ENCODE measurements at regions not wholly inside any gene's neighbourhood (a gene's known extent, or its start where the extent isn't known, plus 50 kb on each side); places are given as distances from the start of the nearest gene placed in this dataset.
"Not testable (repeated sequence)": the region's sequence is repeated elsewhere in the genome, so short reads cannot be mapped to it uniquely, and the experiment has no call there.

GRCh38 chr14:29370024-29370423, 557.6 kb downstream of the PRKD1 start:
- no peak for DNase-seq (ENCODE audit: low read depth)

- DNase-seq (ENCODE audit: low read depth) = no peak
Measured at GRCh38 chr14:29376237-29376636, 551.4 kb downstream of the PRKD1 start.

DNA sequence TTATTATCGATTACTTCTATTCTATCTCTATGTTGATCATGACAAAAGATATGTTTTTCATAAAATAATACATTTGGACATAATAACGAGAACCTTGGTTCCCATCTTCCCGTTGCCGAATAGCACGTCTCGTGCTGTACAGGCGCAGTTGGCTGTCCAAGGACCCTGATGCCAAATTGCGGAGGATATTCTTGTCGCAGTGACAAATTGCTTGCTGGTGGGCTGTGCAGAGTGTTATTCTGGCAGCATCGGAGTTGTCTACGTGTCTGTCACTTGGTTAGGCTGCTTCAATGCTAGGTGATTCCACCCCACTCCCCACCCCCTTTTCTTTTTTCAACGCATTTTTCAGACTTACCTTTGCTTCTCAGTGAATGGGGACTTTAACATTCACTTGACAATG, 546.8 kb downstream of the PRKD1 start:
- no peak for DNase-seq (ENCODE audit: low read depth)

DNA sequence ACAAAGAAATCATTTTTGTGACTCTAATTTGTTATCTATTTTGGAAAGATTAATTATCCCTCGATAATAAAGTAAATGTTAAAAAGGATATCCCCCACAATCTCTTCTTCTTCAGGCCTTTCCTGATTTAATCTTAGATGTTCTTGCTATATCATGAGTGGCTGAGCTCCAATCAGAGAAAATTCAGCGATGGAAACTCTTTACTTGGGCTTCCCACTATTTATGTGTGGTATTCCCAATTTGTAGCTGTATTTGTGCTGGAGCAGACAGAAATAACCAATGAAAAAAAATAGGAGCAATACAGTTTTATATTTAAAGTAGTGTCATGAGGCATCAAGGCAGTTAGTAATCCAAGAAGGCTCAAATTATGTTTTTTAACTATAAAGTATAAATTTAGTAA, 539.1 kb downstream of the PRKD1 start:
- DNase-seq (ENCODE audit: low read depth) = no peak

DNA sequence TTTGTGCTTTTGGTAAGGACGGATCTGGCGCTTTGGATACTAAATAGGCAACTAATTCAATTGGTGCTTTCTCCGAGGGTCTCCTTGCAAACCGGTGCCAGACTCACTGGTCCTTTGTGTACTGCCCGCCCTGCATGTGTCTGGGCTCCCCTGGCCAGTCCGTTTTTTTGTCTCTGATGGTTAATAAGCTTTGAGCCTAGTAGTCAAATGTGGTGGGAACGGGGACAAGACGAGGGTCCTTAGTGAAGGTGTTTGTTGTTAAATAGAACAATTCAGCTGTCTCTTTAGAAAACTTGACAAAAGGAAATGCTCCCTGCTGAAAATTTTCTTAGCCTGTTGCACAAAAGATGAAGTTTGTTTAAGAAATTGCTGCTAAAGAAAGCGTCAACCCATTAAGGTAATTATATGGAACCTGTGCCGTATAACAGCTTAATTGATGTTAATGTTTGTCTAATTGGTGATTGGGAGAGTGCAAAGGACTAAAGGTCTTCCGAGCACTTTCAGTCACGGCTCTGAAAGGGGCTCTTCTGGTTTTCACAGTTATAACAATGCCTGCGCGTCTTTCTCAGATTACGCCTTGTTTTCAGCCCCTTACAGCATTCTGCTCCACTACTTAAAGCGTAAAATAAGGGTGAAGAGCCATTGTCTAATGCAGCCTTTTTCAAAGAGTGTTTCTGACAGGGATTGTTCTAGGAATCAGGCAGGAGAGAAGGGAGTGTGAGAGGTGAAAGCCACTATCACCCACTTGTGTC, 537.4 kb downstream of the PRKD1 start:
- DNase-seq (ENCODE audit: low read depth) = no peak

- no peak for DNase-seq (ENCODE audit: low read depth)
Measured at GRCh38 chr14:29391231-29391630, 536.4 kb downstream of the PRKD1 start.

DNA sequence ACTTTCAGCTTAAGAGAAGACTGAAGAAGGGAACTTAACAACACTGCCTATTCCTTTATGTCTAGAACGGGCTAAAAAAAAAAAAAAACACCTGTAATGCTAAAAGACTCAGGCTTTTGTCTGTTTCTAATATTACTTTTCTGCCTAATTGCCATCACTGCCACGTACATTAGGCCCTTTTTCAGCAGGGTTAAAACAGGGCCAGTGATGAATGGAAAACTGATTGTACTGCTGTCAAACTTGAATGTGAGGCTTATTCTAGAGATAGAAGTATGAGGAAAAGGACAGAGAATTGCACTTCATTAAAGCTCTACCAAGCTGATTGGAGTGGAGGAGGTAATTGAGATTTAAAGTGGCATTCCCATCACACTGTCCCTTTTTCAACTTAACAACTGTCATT, 535.8 kb downstream of the PRKD1 start:
- no peak for DNase-seq (ENCODE audit: low read depth)

DNA sequence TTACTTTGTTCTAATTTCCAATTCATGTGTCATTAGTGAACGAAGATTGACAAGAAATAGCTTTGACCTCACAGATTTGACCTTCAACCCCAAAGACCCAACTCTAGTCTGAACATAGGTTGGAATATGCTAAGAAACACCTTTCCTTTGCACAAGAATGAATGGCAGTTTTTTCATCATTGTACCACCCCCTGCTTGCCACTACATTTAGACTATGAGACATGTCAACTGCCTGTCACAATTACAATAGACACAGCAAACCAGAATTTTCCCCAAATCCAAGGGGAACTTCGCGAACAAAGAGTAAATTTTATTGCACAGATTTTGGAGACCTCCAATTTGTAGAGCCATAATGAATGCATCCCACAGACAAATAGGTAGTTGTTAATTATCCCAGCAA, 535.4 kb downstream of the PRKD1 start:
- DNase-seq (ENCODE audit: low read depth) = no peak

- no peak for DNase-seq (ENCODE audit: low read depth)
Measured at GRCh38 chr14:29403091-29403490, 524.6 kb downstream of the PRKD1 start.

- DNase-seq (ENCODE audit: low read depth) = no peak
Measured at GRCh38 chr14:29410581-29410980, 517.1 kb downstream of the PRKD1 start.

- DNase-seq (ENCODE audit: low read depth) = not testable (repeated sequence)
Measured at GRCh38 chr14:29414931-29415330, 512.7 kb downstream of the PRKD1 start.

GRCh38 chr14:29419736-29420135, 507.9 kb downstream of the PRKD1 start:
- no peak for DNase-seq (ENCODE audit: low read depth)

- no peak for DNase-seq (ENCODE audit: low read depth)
Measured at GRCh38 chr14:29421156-29421728, 506.4 kb downstream of the PRKD1 start.

DNA sequence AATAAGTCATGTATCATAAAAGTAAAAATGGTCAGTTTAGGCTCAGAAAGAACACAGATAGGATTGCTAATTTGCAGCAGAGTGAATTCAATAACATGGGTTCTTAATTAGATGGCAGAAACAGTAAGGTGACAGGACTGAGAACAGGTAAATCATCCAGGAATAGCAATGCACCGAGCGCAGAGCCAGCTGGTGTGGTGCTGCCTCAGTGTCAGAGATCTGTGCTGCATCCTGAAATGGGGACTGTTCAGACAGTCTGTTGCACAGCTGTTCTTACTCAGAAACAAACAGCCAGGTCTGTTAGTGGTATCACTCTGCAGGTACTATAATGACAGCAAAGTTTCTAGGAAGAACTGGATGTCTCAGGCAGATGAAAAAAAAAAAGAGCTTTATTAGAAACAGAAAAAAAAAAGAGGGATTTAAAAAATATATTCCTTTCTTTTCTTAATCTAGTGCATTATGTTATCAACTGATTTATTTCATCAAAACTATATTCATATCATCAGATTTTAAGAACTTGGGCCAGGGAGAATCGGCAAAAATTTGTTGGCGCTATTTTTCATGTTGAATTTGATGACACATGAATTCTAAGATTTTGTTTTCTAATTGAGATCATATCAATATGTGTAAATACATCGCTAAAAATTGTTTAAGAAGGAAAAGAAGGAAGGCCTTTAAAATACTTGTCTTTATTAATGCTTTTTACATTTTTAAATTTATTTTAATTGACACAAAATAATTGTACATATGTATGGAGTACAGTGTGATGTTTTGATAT, 501.8 kb downstream of the PRKD1 start:
- DNase-seq (ENCODE audit: low read depth) = no peak

GRCh38 chr14:29442696-29443095, 485.0 kb downstream of the PRKD1 start:
- DNase-seq (ENCODE audit: low read depth) = peak; percentile 76

- no peak for DNase-seq (ENCODE audit: low read depth)
Measured at GRCh38 chr14:29444216-29444615, 483.4 kb downstream of the PRKD1 start.

DNA sequence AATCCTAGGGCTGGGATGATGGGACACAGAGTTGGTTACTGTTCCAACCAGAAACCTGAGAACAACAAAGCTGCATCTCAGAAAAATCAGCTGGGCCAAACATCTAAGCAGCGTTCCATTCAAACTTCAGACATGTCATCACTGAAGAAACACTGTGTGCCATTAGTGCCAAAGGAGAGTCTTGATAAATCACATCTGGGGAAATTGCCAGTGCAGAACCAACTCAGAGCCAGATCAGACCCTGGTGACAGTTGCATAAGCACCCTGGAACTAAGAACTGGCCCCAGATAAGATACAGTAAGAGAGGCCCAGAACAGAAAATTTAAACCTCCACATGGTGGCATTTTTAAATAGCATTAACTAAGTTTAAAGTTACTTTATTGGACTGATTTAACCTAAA, 482.8 kb downstream of the PRKD1 start:
- DNase-seq (ENCODE audit: low read depth) = no peak

DNA sequence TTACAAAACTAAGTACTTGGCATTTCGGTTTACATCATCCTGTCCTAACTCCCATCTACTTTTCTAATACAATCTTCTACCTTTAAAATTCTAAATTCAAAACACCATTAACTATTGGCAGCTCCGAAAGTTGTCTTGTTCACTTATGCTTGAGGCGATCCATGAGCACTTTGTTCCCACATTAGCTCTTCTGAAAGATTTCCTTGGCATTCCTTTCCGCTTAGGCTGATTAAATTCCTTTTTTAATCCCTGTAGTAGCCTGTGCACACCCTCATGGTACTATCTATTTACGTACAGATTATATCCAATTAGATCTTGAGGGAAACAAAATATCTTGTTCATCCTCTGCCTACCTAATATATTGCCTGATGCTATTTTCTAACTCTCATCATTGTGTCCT, 480.7 kb downstream of the PRKD1 start:
- no peak for DNase-seq (ENCODE audit: low read depth)

GRCh38 chr14:29451941-29452340, 475.7 kb downstream of the PRKD1 start:
- no peak for DNase-seq (ENCODE audit: low read depth)

DNA sequence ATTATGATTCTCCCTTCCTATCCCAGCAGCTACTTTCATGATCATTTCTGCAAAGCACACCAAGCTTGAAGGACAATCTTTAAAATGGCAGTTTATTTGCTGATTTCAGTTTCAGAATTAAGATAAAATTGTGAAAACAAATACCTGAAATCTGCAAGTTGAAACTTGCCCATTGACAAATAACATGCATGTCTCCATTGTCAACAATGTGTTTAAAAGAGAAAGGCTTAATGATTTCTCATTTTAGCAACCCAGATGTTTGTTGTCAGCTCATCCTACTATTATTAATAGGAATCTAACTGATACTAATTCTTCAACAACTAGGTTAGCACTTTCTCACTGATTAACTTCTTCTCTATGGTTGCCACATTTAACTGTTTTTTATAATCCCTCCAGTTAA, 474.6 kb downstream of the PRKD1 start:
- DNase-seq (ENCODE audit: low read depth) = no peak

DNA sequence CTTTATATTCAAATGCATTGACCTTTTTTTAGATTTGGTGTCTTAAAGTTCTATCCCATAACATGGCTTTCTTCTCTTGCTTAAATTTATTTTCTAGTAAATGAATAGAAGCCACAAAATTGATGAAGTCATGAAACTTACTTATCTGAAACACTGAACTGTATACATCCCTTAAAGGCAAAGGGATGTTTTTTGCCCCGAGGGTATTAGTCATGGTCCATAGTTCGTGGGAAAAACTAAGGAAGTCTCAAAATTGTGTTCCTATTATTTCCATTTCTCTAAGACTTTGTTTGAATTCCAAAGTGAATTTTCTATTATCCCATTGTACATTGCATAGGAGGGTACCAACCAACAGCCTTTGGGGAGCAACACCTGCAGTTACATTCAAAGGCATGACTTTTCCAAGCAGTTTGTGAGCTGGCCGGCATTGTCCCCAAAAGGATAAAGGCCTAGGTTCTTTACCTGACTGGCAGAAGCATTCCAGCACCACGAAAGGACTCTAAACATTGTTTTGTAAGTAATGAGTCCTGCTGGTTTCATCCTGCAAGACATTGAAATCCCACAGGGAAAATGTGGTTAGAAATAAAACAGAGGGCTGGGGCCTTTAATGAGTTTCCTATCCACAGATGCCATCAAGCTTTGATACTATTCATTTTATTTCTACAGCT, 473.5 kb downstream of the PRKD1 start:
- no peak for DNase-seq (ENCODE audit: low read depth)

GRCh38 chr14:29458547-29458946, 469.1 kb downstream of the PRKD1 start:
- no peak for DNase-seq (ENCODE audit: low read depth)

DNA sequence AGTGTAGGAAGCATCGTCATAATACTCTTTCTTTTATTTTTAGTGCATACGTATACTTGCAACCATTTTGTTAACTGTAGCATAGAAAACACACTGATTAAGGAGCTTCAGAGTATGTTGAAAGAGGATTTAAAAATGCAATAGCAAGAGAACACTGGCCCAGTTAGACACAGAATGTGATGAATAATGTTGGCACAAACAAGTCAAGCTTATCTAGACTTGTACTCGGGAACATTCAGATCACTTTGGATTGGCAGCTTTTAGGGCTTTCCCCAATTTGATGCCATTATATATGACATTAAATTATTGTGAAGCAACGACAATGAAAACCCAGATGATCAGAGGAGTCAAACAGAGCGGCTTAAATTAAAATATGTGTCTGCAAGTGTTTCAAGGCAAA, 468.1 kb downstream of the PRKD1 start:
- no peak for DNase-seq (ENCODE audit: low read depth)

Data from RPMI7951 (cell line).